Thyroid gland (tissue), 4 donors: ENCODE measurements at regions not wholly inside any gene's neighbourhood (a gene's known extent, or its start where the extent isn't known, plus 50 kb on each side); places are given as distances from the start of the nearest gene placed in this dataset.

Experiments
- CTCF ChIP-seq, 6 experiments: fragments of 200-600 bp in 3 of 6; fragments of 450-650 bp in 3 of 6; sonication (generic) in 3 of 6; IDR thresholded peaks; one replicate each; pipeline ENCODE4 v1.5.1; 2016 to 2019; ENCODE audit warnings: antibody characterized with exemption in 6 of 6, mild to moderate bottlenecking in 2 of 6, inconsistent platforms in 1 of 6, moderate library complexity in 1 of 6
- POLR2A ChIP-seq, 2 donors: fragments of 450-650 bp; IDR thresholded peaks; one replicate each; pipeline ENCODE4 v1.6.1; 2017; ENCODE audit warnings: antibody characterized with exemption in 2 of 2, mild to moderate bottlenecking in 2 of 2, moderate library complexity in 1 of 2

GRCh38 chr1:166628259-166628658, 211.0 kb upstream of the POGK start:
- TF ChIP-seq CTCF (IDR thresholded peaks at IDR 0.05) (no peak), POLR2A (IDR thresholded peaks at IDR 0.05) (no peak)
